HK-2 (cell line): ENCODE measurements at regions not wholly inside any gene's neighbourhood (a gene's known extent, or its start where the extent isn't known, plus 50 kb on each side); places are given as distances from the start of the nearest gene placed in this dataset.

Experiments used
- DNase-seq: peaks from one replicate; pipeline ENCODE4 v3.0.0-alpha.2; 2018; ENCODE audit not compliant: unreplicated experiment

- DNase-seq = no peak
These were observed 332.8 kb upstream of the MMADHC start for GRCh38 chr2:149920389-149920788.

GRCh38 chr2:149915151-149915550, 327.6 kb upstream of the MMADHC start:
- DNase-seq = no peak

DNA sequence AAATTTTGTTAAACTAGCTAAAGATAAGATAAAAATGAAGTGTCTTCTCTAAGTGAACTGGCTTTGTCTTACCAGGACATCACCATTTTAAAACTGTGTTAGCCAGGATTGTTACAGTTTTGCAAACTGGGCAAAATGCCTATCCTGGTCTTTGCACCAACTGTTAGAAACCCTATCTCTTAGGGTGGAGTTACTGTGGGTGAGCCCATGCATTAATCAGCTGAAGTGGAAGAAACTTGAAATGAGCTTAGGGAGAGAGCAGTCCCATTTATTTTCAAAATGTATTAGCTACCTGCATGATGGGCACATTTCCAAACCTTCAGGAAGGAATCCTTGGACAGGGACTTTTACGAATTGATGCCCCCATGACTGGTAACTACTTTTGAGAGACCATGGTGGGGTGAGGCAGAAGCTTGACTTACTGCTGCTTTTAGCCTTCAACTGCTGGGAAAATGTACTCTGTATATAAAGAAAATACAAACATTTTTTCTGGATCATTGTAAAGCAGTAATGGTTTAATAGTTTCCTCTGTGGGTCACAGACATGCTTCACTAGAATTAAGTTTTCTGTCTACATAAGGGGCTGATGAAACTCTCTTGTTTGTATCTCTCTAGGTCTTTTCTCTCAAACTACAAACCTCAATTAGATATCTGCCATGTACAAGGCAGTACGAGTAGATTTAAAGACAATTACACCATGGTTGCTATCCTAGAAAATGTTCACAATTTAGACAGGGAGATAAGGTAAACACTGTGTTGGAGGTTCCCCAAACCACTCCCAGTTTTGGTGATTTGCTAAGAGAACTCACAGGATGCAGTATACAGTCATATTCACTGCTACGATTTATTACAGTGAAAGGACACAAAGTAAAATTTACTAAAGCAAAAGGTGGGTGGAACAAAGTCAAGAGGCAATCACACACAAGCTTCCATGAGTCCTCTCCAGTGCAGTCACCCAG, 321.4 kb upstream of the MMADHC start:
- no peak for DNase-seq

DNA sequence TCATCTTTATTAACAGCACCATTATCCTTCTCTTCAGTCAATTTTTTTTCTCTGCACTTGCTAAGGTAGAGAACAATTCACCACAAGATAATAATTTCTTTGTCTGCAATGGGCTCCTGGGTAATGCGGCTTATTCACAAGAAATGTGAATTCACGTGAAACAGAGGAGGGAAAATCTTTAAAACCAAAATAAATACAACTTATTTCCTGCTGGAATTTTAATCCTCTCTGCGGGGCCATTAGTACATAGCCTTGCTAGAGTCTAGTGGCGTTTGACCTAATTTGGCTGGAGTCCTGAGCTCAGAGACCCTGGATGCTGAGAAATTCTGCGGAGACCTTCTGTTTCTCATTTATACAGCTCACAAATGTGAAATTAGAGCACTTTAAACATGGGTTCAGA, 319.3 kb upstream of the MMADHC start:
- no peak for DNase-seq

- DNase-seq = no peak
These were observed 317.0 kb upstream of the MMADHC start for GRCh38 chr2:149904352-149905175.

DNA sequence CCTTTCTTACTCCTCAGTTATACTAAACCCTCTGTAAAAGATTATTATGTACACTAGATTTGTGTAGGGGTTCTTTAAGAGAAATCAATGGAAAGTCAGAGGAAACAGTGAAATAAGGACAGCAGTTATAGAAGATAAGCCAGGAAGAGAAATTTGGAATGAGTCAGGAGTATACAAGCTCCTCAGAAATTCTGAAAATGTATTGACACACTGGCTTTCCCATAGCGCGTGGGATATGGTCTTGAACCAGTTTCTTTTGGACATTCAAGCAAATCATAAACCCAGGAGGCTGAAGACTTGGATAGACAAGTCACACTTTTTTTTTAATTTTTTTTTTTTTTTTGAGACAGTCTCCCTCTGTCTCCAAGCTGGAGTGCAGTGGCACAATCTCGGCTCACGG, 316.1 kb upstream of the MMADHC start:
- DNase-seq = no peak

DNA sequence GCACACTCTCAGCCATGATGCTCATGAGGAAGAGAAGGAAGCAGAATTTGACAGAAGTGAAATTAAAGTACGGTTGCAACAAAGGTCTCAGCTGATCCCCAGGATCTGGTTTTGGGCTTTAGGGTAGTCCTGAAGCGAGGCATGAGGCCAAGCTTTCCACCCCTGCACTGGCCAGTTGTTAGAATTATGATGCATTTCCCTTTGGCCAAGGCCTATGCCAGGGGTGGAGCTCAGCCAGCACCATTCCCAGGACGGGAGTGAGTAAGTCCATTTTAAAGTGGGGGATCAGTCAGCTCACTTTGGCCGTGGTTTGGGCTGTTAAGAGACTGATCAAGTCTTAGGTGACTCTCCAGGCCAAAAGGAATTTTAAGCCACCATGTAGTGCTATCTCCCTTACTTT, 314.5 kb upstream of the MMADHC start:
- no peak for DNase-seq

DNA sequence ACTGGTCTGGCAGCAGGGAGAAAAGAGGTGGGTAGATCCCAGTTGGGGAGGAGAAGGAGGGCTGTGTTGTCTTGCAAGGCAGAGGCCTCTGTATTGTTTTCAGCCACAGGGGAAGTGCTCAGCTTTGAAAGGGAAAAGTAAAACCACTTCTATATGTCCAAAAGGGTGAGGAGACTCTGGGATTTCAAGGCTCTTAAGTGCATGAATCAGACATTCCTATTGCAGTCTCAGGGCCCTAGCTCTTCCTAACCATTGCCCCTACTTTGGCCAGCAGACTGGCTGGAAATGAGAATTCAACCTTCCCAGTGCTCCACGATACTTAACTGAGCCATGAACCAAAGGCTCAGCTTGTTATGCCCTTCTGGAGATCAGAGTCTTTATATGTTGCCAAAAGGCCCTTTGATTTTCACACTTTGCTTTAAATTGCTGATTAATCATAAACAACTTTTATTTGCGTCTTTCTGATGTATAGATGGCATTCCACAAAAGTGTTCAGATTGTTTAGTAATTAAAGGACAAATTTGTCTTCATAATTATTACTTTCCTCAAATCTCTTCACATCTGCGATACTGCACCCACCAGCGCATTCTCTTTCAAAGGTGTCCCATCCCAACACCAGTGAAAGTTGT, 313.8 kb upstream of the MMADHC start:
- DNase-seq = no peak

GRCh38 chr2:149899390-149899789, 311.8 kb upstream of the MMADHC start:
- no peak for DNase-seq

- no peak for DNase-seq
These were observed 307.2 kb upstream of the MMADHC start for GRCh38 chr2:149894760-149895159.

GRCh38 chr2:149894226-149894625, 306.7 kb upstream of the MMADHC start:
- no peak for DNase-seq

GRCh38 chr2:149892563-149892962, 305.0 kb upstream of the MMADHC start:
- no peak for DNase-seq

DNA sequence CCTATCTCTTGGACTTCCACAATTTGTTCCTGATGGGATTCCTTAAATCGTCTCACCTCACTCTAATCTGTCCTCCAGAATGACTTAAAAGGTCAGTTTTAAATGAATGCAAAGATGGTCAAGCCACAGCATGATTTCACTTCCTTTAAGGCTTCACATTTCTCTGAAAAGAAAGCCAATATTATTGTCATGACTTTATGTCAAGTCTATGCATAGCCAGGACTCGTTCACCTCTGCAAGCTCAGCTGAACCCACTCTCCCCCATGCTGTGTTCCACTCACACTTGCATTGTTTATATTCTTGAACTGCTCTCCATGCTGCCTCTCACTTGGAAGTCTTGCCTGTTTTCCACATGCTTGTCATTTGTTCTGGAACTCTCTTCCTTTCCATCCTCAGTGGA, 298.4 kb upstream of the MMADHC start:
- DNase-seq = no peak

DNA sequence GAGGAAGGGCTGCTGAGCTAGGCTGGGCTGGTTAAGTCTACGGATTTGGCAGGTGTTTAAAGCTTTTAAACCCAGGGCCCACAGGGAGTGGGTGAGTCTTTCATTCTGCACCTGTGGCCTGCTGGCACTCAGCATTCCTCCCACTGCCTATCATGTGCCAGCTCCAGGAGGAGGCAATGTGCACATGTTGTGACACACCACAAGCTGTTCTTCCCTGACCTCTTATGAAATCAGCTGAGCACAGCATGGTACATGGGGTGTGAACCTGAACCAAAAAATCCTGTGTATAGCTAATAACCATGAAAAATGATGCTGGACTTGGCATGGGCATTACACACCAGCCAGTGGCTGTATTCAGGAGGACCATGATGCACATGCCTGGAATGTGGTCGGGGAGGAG, 297.9 kb upstream of the MMADHC start:
- no peak for DNase-seq

DNA sequence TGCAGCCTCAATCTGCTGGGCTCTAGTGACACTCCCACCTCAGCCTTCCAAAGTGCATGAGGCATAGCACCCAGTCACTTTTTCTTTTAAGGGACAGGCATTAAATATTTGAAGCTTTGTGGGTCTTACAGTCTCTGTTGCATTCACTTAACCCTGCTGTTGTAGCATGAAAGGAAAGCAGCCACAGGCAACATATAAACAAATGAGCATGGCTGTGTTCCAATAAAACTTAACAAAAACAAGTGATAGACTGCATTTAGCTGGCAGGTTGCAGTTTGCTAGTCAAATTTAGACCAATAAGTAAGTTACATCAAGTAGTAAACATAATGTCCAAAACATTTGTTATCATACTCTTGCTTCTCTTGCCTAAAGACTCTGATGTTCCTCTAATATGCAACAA, 297.3 kb upstream of the MMADHC start:
- DNase-seq = no peak

GRCh38 chr2:149877913-149878312, 290.3 kb upstream of the MMADHC start:
- DNase-seq = no peak

DNA sequence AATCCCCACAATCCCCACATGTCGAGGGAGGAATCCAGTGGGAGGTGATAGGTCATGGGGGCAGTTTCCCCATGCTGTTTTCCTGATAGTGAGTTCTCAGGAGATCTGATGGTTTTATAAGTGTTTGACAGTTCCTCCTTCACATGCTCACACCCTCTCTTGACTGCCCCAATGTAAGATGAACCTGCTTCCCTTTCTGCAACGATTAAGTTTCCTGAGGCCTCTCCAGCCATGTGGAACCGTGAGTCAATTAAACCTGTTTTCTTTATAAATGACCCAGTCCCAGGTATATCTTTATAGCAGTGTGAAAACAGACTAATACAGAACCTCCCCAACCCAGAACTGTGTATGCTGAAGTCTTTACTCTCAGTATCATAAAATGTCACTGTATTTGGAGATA, 289.5 kb upstream of the MMADHC start:
- DNase-seq = no peak

DNA sequence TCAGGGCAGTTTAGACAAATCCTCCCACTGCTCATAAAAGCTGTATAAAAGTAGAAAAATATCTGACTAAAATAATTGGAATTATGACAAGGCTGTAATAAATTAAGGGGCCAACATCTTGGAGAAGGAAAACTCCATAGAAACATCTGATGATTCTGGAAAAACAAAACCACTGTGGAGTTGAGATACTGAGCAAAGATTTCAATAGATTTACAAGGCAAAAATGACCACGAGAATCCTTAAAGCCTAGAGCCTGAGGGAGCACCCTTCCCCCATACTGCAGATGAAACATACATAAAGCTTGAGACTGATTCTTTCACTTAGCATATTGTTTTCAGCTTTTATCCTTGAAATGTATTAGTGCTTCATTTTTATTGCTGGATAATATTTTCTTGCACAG, 286.4 kb upstream of the MMADHC start:
- DNase-seq = no peak

GRCh38 chr2:149872638-149873150, 285.1 kb upstream of the MMADHC start:
- DNase-seq = no peak

- DNase-seq = no peak
These were observed 284.5 kb upstream of the MMADHC start for GRCh38 chr2:149872041-149872440.

GRCh38 chr2:149871091-149871885, 283.7 kb upstream of the MMADHC start:
- DNase-seq = no peak
